ENCODE measurements at regions not wholly inside any gene's neighbourhood (a gene's known extent, or its start where the extent isn't known, plus 50 kb on each side); places are given as distances from the start of the nearest gene placed in this dataset.
A peak's percentile ranks its signal among the peaks of the same experiment; 100 is the strongest.

DNA sequence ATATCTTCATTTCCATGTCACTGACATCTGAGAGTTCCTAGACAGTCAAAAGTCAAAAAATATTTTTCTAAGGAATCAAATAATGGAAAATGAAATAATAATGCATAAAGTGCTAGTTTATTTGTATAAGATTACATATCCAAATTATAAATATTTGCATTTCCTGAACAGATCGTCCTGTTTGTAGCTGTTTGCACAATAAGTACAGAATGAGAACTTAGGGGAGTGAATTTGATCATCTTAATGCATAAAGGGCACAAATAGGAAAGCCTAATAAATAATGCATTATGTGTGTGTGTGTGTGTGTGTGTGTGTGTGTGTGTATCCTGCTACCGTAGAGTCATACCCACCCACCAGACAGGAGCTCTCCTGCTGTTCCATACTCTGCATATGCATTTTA is 521.0 kb upstream of the EPHA7 start:
- Histone ChIP-seq H3K4me1 (ENCODE audit: control insufficient read depth, insufficient read depth, low read length) (no peaks in the 10 kb centered on the region), H3K4me3 (ENCODE audit: low read length) (no peak overlapping the region), H3K9me3 (replicated peaks; ENCODE audit: low read length) (no peaks in the 10 kb centered on the region), H3K9ac (ENCODE audit: low read depth, low read length) (no peak overlapping the region), H3K36me3 (ENCODE audit: insufficient read depth, low read length) (no peaks in the 10 kb centered on the region), H3K27me3 (ENCODE audit: control insufficient read depth, insufficient read depth, low read length) (no peaks in the 10 kb centered on the region), H3K4me2 (ENCODE audit: low read length) (no peak overlapping the region)

DNA sequence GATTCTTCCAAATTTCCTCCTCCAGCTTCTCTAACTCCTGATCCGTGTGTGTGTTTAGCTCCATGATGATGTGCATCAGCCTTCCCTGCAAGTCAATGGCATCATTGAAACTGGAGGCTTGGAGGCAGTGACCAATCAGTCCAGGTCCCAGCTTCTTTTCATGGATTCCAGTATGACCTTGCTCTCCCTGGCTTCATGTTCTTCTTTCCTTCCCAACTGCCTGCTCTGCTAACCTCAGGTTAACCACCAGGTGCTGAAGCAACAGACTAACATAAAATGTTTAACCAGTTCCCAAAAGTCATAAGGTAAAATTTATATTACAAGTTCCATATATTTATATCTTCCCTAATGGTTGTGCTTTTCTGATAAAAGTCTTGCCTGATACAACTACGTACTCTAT is 512.8 kb upstream of the EPHA7 start:
- H3K9ac ChIP-seq (ENCODE audit: low read depth, low read length): no peak overlapping the region
- no peaks in the 10 kb centered on the region for H3K9me3 ChIP-seq (replicated peaks; ENCODE audit: low read length)
- H3K4me3 ChIP-seq (ENCODE audit: low read length): no peak overlapping the region
- H3K4me1 ChIP-seq (ENCODE audit: control insufficient read depth, insufficient read depth, low read length): no peaks in the 10 kb centered on the region
- H3K27me3 ChIP-seq (ENCODE audit: control insufficient read depth, insufficient read depth, low read length): no peaks in the 10 kb centered on the region
- H3K4me2 ChIP-seq (ENCODE audit: low read length): no peak overlapping the region
- no peaks in the 10 kb centered on the region for H3K36me3 ChIP-seq (ENCODE audit: insufficient read depth, low read length)

DNA sequence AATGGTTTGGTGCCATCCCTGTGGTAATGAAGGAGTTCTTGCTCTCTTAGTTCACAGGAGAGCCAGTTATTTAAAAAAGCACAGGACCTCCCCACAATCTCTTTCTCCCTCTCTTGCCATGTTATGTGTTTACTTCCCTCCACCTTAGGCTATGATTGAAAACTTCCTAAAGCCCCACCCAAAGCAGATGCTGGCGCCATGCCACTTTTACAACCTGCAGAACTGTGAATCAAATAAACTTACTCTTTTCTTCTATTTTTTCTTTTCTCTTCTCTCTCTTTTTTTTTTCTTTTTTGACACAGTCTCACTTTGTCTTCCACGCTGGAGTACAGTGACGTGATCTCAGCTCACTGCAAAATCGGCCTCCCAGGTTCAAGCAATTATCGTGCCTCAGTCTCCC is 508.4 kb upstream of the EPHA7 start:
- Histone ChIP-seq H3K27me3 (ENCODE audit: control insufficient read depth, insufficient read depth, low read length) (no peaks in the 10 kb centered on the region), H3K4me1 (ENCODE audit: control insufficient read depth, insufficient read depth, low read length) (no peaks in the 10 kb centered on the region), H3K4me2 (ENCODE audit: low read length) (no peak overlapping the region), H3K4me3 (ENCODE audit: low read length) (no peak overlapping the region), H3K9me3 (replicated peaks; ENCODE audit: low read length) (no peaks in the 10 kb centered on the region), H3K36me3 (ENCODE audit: insufficient read depth, low read length) (no peaks in the 10 kb centered on the region), H3K9ac (ENCODE audit: low read depth, low read length) (no peak overlapping the region)

DNA sequence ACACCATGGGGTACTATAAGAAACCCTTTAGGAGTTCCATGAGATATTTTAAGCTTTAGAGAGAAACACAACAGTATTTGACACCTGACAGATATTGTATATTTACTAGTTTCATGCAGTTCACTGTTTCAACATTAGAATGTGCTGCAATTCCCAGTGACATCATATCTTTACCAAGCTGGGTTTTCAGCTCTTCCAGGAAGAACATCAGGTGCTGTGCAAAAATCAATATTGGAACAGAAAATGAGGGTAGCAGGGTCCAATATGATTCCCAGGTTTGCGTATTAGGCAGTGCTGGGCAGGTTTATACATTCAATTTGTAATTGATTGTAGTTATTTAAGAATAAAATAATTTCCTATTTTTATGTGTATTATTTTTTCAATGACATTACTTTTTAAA is 500.0 kb upstream of the EPHA7 start:
- Histone ChIP-seq H3K4me2 (ENCODE audit: low read length) (no peak overlapping the region), H3K4me3 (ENCODE audit: low read length) (no peak overlapping the region), H3K9me3 (replicated peaks; ENCODE audit: low read length) (no peaks in the 10 kb centered on the region), H3K9ac (ENCODE audit: low read depth, low read length) (no peak overlapping the region), H3K27me3 (ENCODE audit: control insufficient read depth, insufficient read depth, low read length) (no peaks in the 10 kb centered on the region), H3K36me3 (ENCODE audit: insufficient read depth, low read length) (no peaks in the 10 kb centered on the region), H3K4me1 (ENCODE audit: control insufficient read depth, insufficient read depth, low read length) (no peaks in the 10 kb centered on the region)

DNA sequence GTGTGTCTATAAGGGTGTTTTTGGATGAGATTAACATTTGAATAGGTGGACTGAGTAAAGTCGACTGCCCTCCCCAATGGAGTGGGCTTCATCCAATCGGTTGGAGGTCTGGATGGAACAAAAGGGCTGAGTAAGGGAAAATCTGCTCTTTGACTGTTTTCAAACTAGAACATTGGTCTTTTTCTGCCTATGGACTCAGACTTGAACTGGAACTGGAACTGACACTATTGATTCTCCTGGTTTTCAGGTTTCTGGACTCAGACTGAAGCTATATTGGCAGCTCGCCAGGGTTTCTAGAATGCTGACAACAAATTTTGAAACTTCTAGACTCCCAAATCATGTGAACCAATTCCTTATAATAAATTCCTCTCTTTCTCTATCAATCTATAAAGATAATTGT is 498.9 kb upstream of the EPHA7 start:
- H3K4me1 ChIP-seq (ENCODE audit: control insufficient read depth, insufficient read depth, low read length): no peaks in the 10 kb centered on the region
- no peak overlapping the region for H3K9ac ChIP-seq (ENCODE audit: low read depth, low read length)
- no peak overlapping the region for H3K4me2 ChIP-seq (ENCODE audit: low read length)
- no peaks in the 10 kb centered on the region for H3K9me3 ChIP-seq (replicated peaks; ENCODE audit: low read length)
- H3K27me3 ChIP-seq (ENCODE audit: control insufficient read depth, insufficient read depth, low read length): no peaks in the 10 kb centered on the region
- H3K36me3 ChIP-seq (ENCODE audit: insufficient read depth, low read length): no peaks in the 10 kb centered on the region
- no peak overlapping the region for H3K4me3 ChIP-seq (ENCODE audit: low read length)

DNA sequence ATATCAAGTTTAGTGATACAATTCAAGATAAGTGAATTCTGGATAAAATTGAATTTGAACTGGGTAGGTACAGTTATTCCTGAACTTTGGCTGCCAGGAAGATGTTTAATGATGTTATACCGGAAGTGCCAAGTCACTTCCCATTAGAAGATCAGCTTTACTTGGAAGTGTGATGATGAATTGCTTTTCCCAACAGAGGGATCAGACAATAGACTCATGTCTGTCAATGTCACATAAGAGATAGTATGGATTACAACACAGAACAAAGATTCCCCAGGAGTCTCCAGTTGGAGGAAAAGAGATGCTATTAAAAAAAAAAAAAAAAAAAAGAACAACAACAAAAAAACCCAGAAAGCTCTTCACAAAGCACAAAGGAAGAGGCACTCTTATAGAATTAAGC is 497.9 kb upstream of the EPHA7 start:
- Histone ChIP-seq H3K9me3 (replicated peaks; ENCODE audit: low read length) (no peaks in the 10 kb centered on the region), H3K4me3 (ENCODE audit: low read length) (no peak overlapping the region), H3K4me1 (ENCODE audit: control insufficient read depth, insufficient read depth, low read length) (no peaks in the 10 kb centered on the region), H3K27me3 (ENCODE audit: control insufficient read depth, insufficient read depth, low read length) (no peaks in the 10 kb centered on the region), H3K4me2 (ENCODE audit: low read length) (no peak overlapping the region), H3K9ac (ENCODE audit: low read depth, low read length) (no peak overlapping the region), H3K36me3 (ENCODE audit: insufficient read depth, low read length) (no peaks in the 10 kb centered on the region)

DNA sequence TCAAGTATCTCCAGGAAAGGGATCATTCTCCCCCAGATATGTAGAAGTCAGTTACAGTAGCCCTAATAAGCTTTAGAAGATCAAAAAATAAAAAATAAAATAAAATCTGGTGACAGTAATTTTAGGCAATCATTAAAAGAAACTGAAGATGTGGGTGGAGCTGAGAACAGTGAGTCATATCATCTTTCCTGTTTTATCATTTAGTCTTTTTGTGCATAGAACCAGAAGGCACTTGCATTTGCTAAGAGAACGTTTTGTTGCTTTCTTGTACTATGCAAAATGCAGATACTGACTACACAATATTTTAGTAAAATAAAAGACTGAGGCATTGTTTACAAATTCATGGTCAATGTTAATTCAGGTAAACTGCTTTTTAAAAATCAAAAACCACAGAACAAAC is 497.4 kb upstream of the EPHA7 start:
- Histone ChIP-seq H3K9me3 (replicated peaks; ENCODE audit: low read length) (no peaks in the 10 kb centered on the region), H3K27me3 (ENCODE audit: control insufficient read depth, insufficient read depth, low read length) (no peaks in the 10 kb centered on the region)

DNA sequence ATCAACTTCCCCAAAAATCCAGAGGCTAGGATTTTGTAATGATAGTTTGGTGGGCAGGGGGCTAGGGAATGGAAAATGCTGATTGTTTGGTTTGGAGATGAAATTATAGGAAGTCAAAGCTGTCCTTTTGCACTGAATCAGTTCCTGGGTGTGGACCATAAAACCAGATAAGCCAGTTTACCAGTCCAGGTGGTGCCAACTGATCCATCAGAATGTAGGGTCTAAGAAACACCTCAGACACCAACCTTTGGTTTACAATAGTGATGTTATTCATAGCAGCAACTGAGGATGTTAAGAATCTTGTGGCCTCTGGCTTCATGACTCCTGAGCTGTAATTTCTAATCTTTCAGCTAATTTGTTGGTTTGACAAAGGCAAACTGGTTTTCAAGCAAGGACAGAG is 496.6 kb upstream of the EPHA7 start:
- Histone ChIP-seq H3K9me3 (replicated peaks; ENCODE audit: low read length) (no peaks in the 10 kb centered on the region), H3K36me3 (ENCODE audit: insufficient read depth, low read length) (no peaks in the 10 kb centered on the region), H3K27me3 (ENCODE audit: control insufficient read depth, insufficient read depth, low read length) (no peaks in the 10 kb centered on the region), H3K4me2 (ENCODE audit: low read length) (no peak overlapping the region), H3K4me3 (ENCODE audit: low read length) (no peak overlapping the region), H3K9ac (ENCODE audit: low read depth, low read length) (no peak overlapping the region), H3K4me1 (ENCODE audit: control insufficient read depth, insufficient read depth, low read length) (no peaks in the 10 kb centered on the region)

More for the DNA sequence above, 497.4 kb upstream of the EPHA7 start:
- Histone ChIP-seq H3K4me3 (ENCODE audit: low read length) (no peak overlapping the region), H3K36me3 (ENCODE audit: insufficient read depth, low read length) (no peaks in the 10 kb centered on the region), H3K4me2 (ENCODE audit: low read length) (no peak overlapping the region), H3K4me1 (ENCODE audit: control insufficient read depth, insufficient read depth, low read length) (no peaks in the 10 kb centered on the region), H3K9ac (ENCODE audit: low read depth, low read length) (no peak overlapping the region)

DNA sequence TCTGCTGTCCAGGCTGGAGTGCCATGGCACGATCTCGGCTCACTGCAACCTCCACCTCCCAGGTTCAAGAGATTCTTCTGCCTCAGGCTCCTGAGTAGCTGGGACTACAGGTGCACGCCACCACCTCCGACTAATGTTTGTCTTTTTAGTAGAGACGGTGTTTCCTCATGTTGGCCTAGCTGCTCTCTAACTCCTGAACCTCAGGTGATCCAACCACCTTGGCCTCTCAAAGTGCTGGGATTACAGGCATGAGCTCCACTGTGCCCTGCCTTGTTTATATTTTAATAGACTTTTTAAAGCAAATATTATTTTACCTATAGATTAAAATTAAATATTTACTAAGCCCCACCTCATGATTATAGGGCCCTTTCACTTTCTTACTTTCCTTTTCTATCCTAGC is 483.2 kb upstream of the EPHA7 start:
- Histone ChIP-seq H3K9me3 (replicated peaks; ENCODE audit: low read length) (no peaks in the 10 kb centered on the region), H3K4me1 (ENCODE audit: control insufficient read depth, insufficient read depth, low read length) (no peaks in the 10 kb centered on the region), H3K27me3 (ENCODE audit: control insufficient read depth, insufficient read depth, low read length) (no peaks in the 10 kb centered on the region), H3K4me3 (ENCODE audit: low read length) (no peak overlapping the region), H3K36me3 (ENCODE audit: insufficient read depth, low read length) (no peaks in the 10 kb centered on the region), H3K9ac (ENCODE audit: low read depth, low read length) (no peak overlapping the region), H3K4me2 (ENCODE audit: low read length) (no peak overlapping the region)

DNA sequence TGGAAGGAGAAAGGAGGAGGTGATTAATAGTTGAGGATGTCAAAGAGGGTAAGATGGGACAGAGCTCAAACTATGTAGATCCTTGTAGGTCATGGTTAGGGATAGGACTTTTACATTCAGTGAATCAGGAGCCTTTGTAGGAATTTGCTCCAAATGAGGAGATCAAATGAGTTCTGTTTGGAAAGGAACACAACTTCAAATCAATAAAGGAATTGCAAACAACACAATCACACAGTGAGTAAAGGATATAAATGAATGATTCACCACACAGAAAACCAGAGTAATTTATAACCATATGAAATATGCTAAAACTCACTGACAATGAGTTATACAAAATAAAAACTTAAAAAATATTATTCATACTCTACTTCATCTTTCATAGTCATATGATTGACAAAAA is 480.8 kb upstream of the EPHA7 start:
- H3K4me3 ChIP-seq (ENCODE audit: low read length): no peak overlapping the region

DNA sequence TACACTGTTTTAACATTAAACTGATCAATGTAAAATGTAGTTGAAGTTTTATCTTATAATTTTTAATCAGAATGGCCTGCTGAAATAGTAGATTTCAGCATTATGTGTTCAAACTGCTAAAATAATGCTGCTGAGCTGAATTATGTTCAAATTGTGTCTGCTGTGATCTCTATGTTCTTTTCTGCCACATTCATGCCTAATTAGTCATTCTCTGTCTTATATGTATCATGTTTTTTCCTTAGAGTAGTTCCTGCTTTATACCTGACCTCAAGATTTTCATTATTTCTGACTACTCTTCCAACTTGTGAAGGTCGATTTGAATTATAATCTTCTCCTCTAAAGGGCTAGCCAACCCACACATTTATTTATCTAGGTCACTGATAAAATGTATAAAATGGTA is 476.7 kb upstream of the EPHA7 start:
- no peaks in the 10 kb centered on the region for H3K27me3 ChIP-seq (ENCODE audit: control insufficient read depth, insufficient read depth, low read length)
- H3K36me3 ChIP-seq (ENCODE audit: insufficient read depth, low read length): no peaks in the 10 kb centered on the region
- H3K4me1 ChIP-seq (ENCODE audit: control insufficient read depth, insufficient read depth, low read length): peaks cover 11% of the 10 kb centered on the region
- no peak overlapping the region for H3K9ac ChIP-seq (ENCODE audit: low read depth, low read length)
- H3K4me2 ChIP-seq (ENCODE audit: low read length): peak overlapping the region; percentile 6
- no peak overlapping the region for H3K4me3 ChIP-seq (ENCODE audit: low read length)
- H3K9me3 ChIP-seq (replicated peaks; ENCODE audit: low read length): no peaks in the 10 kb centered on the region

More for the DNA sequence above, 480.8 kb upstream of the EPHA7 start:
- Histone ChIP-seq H3K9me3 (replicated peaks; ENCODE audit: low read length) (no peaks in the 10 kb centered on the region), H3K4me2 (ENCODE audit: low read length) (no peak overlapping the region), H3K36me3 (ENCODE audit: insufficient read depth, low read length) (no peaks in the 10 kb centered on the region), H3K9ac (ENCODE audit: low read depth, low read length) (no peak overlapping the region), H3K27me3 (ENCODE audit: control insufficient read depth, insufficient read depth, low read length) (no peaks in the 10 kb centered on the region), H3K4me1 (ENCODE audit: control insufficient read depth, insufficient read depth, low read length) (peaks cover 11% of the 10 kb centered on the region)

DNA sequence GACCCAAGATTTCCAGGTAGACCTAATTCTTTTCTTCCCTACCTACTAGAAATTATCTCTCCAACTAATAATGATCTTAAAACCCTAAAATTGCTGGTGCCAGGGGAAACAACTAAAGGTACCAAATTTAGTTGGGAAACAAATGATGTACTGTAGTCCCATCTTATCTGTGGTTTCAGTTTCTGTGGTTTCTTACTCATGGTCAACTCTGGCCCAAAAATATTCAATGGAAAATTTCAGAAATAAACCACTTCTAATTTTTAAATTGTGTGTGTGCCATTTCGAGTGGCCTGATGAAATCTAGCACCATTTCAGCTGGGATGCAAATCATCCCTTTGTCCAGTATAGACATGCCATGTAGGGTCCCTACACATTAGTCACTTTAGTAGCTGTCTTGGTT is 475.2 kb upstream of the EPHA7 start:
- no peaks in the 10 kb centered on the region for H3K9me3 ChIP-seq (replicated peaks; ENCODE audit: low read length)
- no peak overlapping the region for H3K4me3 ChIP-seq (ENCODE audit: low read length)
- peaks cover 11% of the 10 kb centered on the region for H3K4me1 ChIP-seq (ENCODE audit: control insufficient read depth, insufficient read depth, low read length)
- no peaks in the 10 kb centered on the region for H3K36me3 ChIP-seq (ENCODE audit: insufficient read depth, low read length)
- no peak overlapping the region for H3K4me2 ChIP-seq (ENCODE audit: low read length)
- no peaks in the 10 kb centered on the region for H3K27me3 ChIP-seq (ENCODE audit: control insufficient read depth, insufficient read depth, low read length)
- H3K9ac ChIP-seq (ENCODE audit: low read depth, low read length): no peak overlapping the region

All from skeletal muscle satellite cell (primary cell).